RWPE2 (cell line): ENCODE measurements at regions not wholly inside any gene's neighbourhood (a gene's known extent, or its start where the extent isn't known, plus 50 kb on each side); places are given as distances from the start of the nearest gene placed in this dataset.
"Not testable (repeated sequence)": the region's sequence is repeated elsewhere in the genome, so short reads cannot be mapped to it uniquely, and the experiment has no call there.

Source experiments
- ATAC-seq: fragments of 200-7000 bp; cut with Tn5 transposase; 3 replicates; pipeline ENCODE4 v1.9.1; 2021; ENCODE audit warnings: low read depth
- DNase-seq: peaks from one replicate; pipeline ENCODE4 v3.0.0-alpha.2; 2020; ENCODE audit warnings: low spot score
- H3K27ac ChIP-seq: fragments of 450-650 bp; 2 replicates; pipeline ENCODE4 v1.5.1; 2017; ENCODE audit warnings: mild to moderate bottlenecking; ENCODE audit not compliant: poor library complexity, severe bottlenecking
- H3K27me3 ChIP-seq: fragments of 250-450 bp; sonication (Bioruptor Pico); 2 replicates; pipeline ENCODE4 v1.5.1; 2021; ENCODE audit warnings: mild to moderate bottlenecking, moderate library complexity; ENCODE audit not compliant: insufficient read depth, poor library complexity, severe bottlenecking
- H3K36me3 ChIP-seq: fragments of 250-450 bp; sonication (Bioruptor Pico); 2 replicates; pipeline ENCODE4 v1.5.1; 2020; ENCODE audit warnings: low read depth, mild to moderate bottlenecking, moderate library complexity
- H3K4me1 ChIP-seq: fragments of 250-450 bp; sonication (Bioruptor Pico); 2 replicates; pipeline ENCODE4 v1.5.1; 2021; ENCODE audit warnings: mild to moderate bottlenecking, moderate library complexity; ENCODE audit not compliant: insufficient read depth, poor library complexity, severe bottlenecking
- H3K4me3 ChIP-seq: fragments of 250-450 bp; sonication (Bioruptor Pico); 2 replicates; pipeline ENCODE4 v1.5.1; 2021; ENCODE audit warnings: mild to moderate bottlenecking, moderate library complexity; ENCODE audit not compliant: severe bottlenecking
- H3K9me3 ChIP-seq: fragments of 250-450 bp; sonication (Bioruptor Pico); 2 replicates; pipeline ENCODE4 v1.5.1; 2021; ENCODE audit warnings: mild to moderate bottlenecking, moderate library complexity; ENCODE audit not compliant: severe bottlenecking
- TF ChIP-seq, protein P1 (sequence below): fragments of 450-650 bp; IDR thresholded peaks from one replicate; pipeline ENCODE4 v1.5.1; 2017; ENCODE audit warnings: mild to moderate bottlenecking, moderate library complexity; ENCODE audit not compliant: poor library complexity, severe bottlenecking

DNA sequence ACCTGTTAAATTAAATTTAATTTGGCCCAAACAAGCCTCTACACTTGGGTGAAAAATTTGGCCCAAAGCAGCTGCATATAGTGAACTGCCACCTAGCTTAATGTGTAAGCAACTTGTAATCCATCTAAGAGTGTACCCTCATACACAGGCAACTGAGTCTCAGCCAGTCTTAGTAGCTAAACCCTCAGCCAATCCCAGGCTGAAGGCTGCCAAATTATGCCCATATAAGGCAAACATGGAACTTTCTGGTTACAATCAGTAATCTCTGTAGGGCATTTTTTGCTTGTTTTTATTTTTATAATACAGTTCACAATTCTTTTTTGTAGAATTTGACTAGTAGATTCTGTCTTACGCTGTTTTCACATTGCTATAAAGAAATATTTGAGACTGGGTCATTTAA lies 958.7 kb downstream of the FSCB start:
- no peak for DNase-seq
- H3K27ac ChIP-seq = no peak overlapping the region
- peaks cover 8% of the 10 kb centered on the region for H3K27me3 ChIP-seq
- ATAC-seq = no peak
- H3K36me3 ChIP-seq = no peaks in the 10 kb centered on the region
- TF ChIP-seq, protein P1, sequence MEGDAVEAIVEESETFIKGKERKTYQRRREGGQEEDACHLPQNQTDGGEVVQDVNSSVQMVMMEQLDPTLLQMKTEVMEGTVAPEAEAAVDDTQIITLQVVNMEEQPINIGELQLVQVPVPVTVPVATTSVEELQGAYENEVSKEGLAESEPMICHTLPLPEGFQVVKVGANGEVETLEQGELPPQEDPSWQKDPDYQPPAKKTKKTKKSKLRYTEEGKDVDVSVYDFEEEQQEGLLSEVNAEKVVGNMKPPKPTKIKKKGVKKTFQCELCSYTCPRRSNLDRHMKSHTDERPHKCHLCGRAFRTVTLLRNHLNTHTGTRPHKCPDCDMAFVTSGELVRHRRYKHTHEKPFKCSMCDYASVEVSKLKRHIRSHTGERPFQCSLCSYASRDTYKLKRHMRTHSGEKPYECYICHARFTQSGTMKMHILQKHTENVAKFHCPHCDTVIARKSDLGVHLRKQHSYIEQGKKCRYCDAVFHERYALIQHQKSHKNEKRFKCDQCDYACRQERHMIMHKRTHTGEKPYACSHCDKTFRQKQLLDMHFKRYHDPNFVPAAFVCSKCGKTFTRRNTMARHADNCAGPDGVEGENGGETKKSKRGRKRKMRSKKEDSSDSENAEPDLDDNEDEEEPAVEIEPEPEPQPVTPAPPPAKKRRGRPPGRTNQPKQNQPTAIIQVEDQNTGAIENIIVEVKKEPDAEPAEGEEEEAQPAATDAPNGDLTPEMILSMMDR = no peak
- H3K9me3 ChIP-seq = no peaks in the 10 kb centered on the region
- no peaks in the 10 kb centered on the region for H3K4me1 ChIP-seq
- no peak overlapping the region for H3K4me3 ChIP-seq

DNA sequence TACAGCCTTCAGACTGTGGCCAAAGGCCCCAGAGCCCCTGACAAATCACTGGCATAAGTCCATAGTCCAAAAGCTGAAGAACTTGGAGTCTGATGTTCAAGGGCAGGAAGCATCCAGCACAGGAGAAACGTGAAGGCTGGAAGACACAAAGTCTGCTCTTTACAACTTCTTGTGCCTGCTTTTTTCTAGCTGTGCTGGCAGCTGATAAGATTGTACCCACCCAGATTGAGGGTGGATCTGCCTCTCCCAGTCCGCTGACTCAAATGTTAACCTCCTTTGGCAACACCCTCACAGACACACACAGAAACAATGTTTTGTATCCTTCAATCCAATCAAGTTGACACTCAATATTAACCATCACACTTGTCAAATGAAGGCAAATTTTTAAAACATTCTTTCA lies 959.5 kb downstream of the FSCB start:
- ATAC-seq, DNase-seq, H3K27ac ChIP-seq, H3K27me3 ChIP-seq, H3K36me3 ChIP-seq, H3K9me3 ChIP-seq, H3K4me1 ChIP-seq, H3K4me3 ChIP-seq: not testable (repeated sequence)

DNA sequence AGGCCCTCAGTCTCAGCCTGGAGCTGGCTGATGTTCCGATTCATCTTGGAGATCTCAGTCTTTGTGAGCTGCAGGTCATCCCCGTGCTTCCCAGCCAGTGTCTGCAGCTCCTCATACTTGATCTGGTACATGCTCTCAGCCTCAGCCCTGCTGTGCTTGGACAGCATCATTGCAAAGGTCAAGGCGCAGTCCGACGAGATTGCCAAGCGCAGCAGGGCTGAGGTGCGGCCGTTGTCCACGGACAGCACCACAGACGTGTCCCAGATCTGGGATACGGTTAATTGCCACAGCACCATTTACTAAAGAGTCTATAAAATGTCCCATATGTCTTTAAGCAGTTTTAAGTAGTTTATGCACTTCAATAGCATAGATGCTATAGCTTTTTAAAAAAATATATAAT lies 965.7 kb downstream of the FSCB start:
- H3K4me1 ChIP-seq = no peaks in the 10 kb centered on the region
- no peaks in the 10 kb centered on the region for H3K9me3 ChIP-seq
- H3K27ac ChIP-seq = no peak overlapping the region
- H3K4me3 ChIP-seq = no peak overlapping the region
- TF ChIP-seq, protein P1 = no peak
- no peaks in the 10 kb centered on the region for H3K36me3 ChIP-seq
- DNase-seq (no peak), ATAC-seq (no peak)
- H3K27me3 ChIP-seq = peaks cover 4% of the 10 kb centered on the region

DNA sequence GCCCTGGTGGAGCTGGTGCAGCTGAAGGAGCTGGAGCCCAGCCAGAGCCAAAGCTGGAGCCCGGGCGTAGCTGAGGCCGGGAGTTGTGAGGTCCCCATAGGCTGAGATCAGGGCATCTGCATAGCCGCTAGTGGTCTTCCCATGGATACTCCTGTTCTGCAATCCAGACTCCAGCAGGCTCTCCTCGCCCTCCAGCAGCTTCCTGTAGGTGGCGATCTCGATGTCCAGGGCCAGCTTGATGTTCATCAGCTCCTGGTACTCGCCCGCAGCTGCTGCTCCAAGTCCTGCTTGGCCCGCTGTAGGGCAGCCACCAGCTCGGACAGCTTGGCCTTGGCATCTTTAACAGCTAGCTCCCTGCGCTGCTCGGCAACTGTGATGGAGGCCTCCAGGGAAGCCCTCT lies 966.1 kb downstream of the FSCB start:
- Histone ChIP-seq H3K4me3 (no peak overlapping the region), H3K36me3 (no peaks in the 10 kb centered on the region), H3K27ac (no peak overlapping the region), H3K4me1 (no peaks in the 10 kb centered on the region), H3K9me3 (no peaks in the 10 kb centered on the region), H3K27me3 (peaks cover 4% of the 10 kb centered on the region)
- DNase-seq (no peak), ATAC-seq (no peak)
- TF ChIP-seq, protein P1 = no peak

DNA sequence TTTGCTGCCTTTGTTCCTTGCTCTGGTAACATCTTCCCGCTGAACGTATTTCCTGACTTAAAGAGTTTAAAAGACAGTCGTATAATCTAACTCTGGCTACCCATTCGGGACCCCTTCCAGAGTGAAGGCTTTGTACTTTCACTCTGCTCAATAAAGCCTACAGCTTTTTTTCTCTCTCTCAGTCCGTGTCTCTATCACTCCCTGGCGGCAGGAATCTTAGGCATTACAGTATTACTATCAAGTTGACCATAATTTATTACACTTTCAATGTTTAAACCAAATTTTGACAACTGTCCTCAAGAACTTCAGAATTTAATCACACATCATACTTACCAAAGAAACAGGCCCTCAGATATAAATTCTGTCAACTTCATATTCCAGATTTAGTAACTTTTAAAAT lies 967.9 kb downstream of the FSCB start:
- no peak overlapping the region for H3K4me3 ChIP-seq
- no peaks in the 10 kb centered on the region for H3K4me1 ChIP-seq
- no peaks in the 10 kb centered on the region for H3K9me3 ChIP-seq
- ATAC-seq (peak; percentile 71), DNase-seq (no peak)
- no peaks in the 10 kb centered on the region for H3K36me3 ChIP-seq
- TF ChIP-seq, protein P1 = peak; percentile 67
- no peak overlapping the region for H3K27ac ChIP-seq
- H3K27me3 ChIP-seq = peaks cover 4% of the 10 kb centered on the region
